ENCODE measurements at regions not wholly inside any gene's neighbourhood (a gene's known extent, or its start where the extent isn't known, plus 50 kb on each side); places are given as distances from the start of the nearest gene placed in this dataset.
A peak's percentile ranks its signal among the peaks of the same experiment; 100 is the strongest.
"Not testable (repeated sequence)": the region's sequence is repeated elsewhere in the genome, so short reads cannot be mapped to it uniquely, and the experiment has no call there.

- DNase-seq: no peak
Measured at GRCh38 chr15:35937380-35937779, 391.4 kb upstream of the DPH6 start.

- no peak for DNase-seq
Measured at GRCh38 chr15:35944945-35945585, 399.1 kb upstream of the DPH6 start.

- no peak for DNase-seq
Measured at GRCh38 chr15:35953424-35953823, 407.5 kb upstream of the DPH6 start.

- no peak for DNase-seq
Measured at GRCh38 chr15:35956056-35956455, 410.1 kb upstream of the DPH6 start.

GRCh38 chr15:35958021-35958420 is 412.1 kb upstream of the DPH6 start:
- peak; percentile 84 for DNase-seq

- no peak for DNase-seq
Measured at GRCh38 chr15:35958975-35959374, 413.0 kb upstream of the DPH6 start.

- no peak for DNase-seq
Measured at GRCh38 chr15:35963326-35963725, 417.4 kb upstream of the DPH6 start.

- no peak for DNase-seq
Measured at GRCh38 chr15:35966781-35967180, 420.8 kb upstream of the DPH6 start.

GRCh38 chr15:35967968-35968367 is 422.0 kb upstream of the DPH6 start:
- DNase-seq: not testable (repeated sequence)

- DNase-seq: no peak
Measured at GRCh38 chr15:35973029-35973428, 427.1 kb upstream of the DPH6 start.

- no peak for DNase-seq
Measured at GRCh38 chr15:35974052-35974451, 428.1 kb upstream of the DPH6 start.

GRCh38 chr15:35975941-35976340 is 430.0 kb upstream of the DPH6 start:
- no peak for DNase-seq

- no peak for DNase-seq
Measured at GRCh38 chr15:35979608-35980007, 433.6 kb upstream of the DPH6 start.

GRCh38 chr15:35980719-35981118 is 434.8 kb upstream of the DPH6 start:
- no peak for DNase-seq

GRCh38 chr15:35986191-35986721 is 440.3 kb upstream of the DPH6 start:
- no peak for DNase-seq

- DNase-seq: no peak
Measured at GRCh38 chr15:35987056-35987455, 441.1 kb upstream of the DPH6 start.

- no peak for DNase-seq
Measured at GRCh38 chr15:35991386-35991785, 445.4 kb upstream of the DPH6 start.

- DNase-seq: no peak
Measured at GRCh38 chr15:35992791-35993190, 446.8 kb upstream of the DPH6 start.

- DNase-seq: no peak
Measured at GRCh38 chr15:35993196-35993595, 447.2 kb upstream of the DPH6 start.

- no peak for DNase-seq
Measured at GRCh38 chr15:35994876-35995275, 448.9 kb upstream of the DPH6 start.

- no peak for DNase-seq
Measured at GRCh38 chr15:35998663-35999602, 453.0 kb upstream of the DPH6 start.

GRCh38 chr15:36004891-36005490 is 459.0 kb upstream of the DPH6 start:
- DNase-seq: no peak

- DNase-seq: no peak
Measured at GRCh38 chr15:36005542-36005941, 459.6 kb upstream of the DPH6 start.

GRCh38 chr15:36007699-36008098 is 461.7 kb upstream of the DPH6 start:
- DNase-seq: no peak

Measured in NCI-H774 (cell line).